ENCODE measurements at regions not wholly inside any gene's neighbourhood (a gene's known extent, or its start where the extent isn't known, plus 50 kb on each side); places are given as distances from the start of the nearest gene placed in this dataset.

- DNase-seq (ENCODE audit: low spot score) = no peak
- H3K4me3 ChIP-seq = no peak overlapping the region
- no peak overlapping the region for H3K27ac ChIP-seq
- no peak for TF ChIP-seq CTCF (IDR thresholded peaks at IDR 0.05)
Measured at GRCh38 chr14:65208548-65208947, 106.2 kb upstream of the MAX start.

DNA sequence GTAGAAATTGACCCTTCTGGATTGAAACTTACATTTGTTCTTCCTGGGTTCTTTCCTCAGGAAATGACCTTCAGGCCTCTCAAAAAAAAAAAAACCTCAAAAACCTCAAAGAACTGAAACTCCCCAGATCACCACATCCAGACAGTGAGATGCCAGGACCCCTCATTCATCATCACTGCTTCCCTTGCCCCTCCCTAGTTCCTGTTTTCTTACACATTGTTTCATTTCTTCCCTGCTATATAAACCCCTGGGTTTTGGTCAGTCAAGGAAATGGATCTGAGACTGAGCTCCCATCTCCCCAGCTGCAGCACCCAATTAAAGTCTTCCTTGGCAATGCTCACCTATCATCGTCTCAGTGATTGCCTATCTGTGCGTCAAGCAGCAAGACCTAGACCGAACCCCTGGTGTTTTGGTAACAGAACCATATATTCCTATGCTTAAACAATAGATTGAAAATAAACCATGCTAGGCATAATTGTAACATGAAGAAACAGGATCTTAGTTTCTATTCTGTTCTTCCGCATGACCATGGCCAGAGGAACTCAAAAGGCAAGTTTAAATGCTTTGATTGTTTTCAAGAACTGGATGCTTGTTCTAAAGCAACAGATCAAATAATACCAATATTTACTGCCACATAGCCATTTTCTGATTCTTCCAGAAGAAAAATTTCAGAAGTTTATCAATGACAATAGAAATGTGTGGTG lies 108.0 kb upstream of the MAX start:
- Histone ChIP-seq H3K4me3 (no peak overlapping the region), H3K27ac (no peak overlapping the region)
- no peak for DNase-seq (ENCODE audit: low spot score)
- no peak for TF ChIP-seq CTCF (IDR thresholded peaks at IDR 0.05)

DNA sequence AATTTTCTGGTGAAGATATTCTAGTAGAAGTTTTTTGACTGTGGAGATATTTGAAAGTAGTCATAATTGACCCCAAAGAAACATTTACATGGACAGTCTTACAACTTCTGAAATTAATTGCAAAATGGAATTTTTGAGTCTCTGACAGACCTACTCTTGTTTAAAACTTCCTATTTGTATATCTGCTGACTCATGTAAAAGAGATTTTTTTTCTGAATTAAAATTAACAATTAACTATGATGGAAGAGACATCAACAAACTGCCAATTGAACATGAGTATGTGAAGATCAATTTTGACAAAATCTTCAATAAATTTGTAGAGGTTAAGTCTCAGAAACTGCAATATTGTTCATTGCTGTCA lies 108.5 kb upstream of the MAX start:
- DNase-seq (ENCODE audit: low spot score) = no peak
- no peak overlapping the region for H3K4me3 ChIP-seq
- TF ChIP-seq CTCF (IDR thresholded peaks at IDR 0.05) = no peak
- H3K27ac ChIP-seq = no peak overlapping the region

DNA sequence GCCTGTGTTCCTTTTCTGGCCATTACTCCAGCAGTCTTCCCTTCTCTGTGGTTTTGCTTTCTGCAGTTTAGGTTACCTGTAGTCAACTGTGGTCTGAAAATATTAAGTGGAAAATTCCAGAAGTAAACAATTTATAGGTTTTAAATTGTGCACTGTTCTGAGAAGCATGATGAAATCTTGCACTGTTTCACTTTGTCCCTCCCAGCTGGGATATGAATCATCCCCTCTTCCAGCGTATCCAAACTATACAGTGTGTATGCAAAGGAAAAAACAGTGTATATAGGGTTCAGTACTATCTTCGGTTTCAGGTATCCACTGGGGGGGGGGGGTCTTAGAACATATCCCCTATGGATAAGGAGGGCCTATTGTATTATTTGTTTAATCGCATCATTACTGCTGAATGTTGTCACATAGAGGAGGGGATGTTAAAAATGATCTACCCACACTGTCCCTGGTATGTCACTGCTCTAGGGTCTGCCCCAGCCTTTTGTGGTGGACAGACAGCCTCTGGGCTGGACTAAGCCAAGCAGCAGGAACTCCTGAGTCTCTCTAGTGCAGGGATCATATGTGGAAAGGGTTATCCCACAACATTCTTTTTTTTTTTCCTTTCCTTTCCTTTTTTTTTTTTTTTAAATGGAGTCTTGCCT lies 109.1 kb upstream of the MAX start:
- Histone ChIP-seq H3K27ac (no peak overlapping the region), H3K4me3 (no peak overlapping the region)
- DNase-seq (ENCODE audit: low spot score) = no peak
- TF ChIP-seq CTCF (IDR thresholded peaks at IDR 0.05) = no peak

GRCh38 chr14:65213316-65213715 lies 111.0 kb upstream of the MAX start:
- no peak for DNase-seq (ENCODE audit: low spot score)
- no peak overlapping the region for H3K27ac ChIP-seq
- H3K4me3 ChIP-seq = no peak overlapping the region
- no peak for TF ChIP-seq CTCF (IDR thresholded peaks at IDR 0.05)

GRCh38 chr14:65214741-65215140 lies 112.4 kb upstream of the MAX start:
- TF ChIP-seq CTCF (IDR thresholded peaks at IDR 0.05) = no peak
- Histone ChIP-seq H3K4me3 (no peak overlapping the region), H3K27ac (no peak overlapping the region)
- DNase-seq (ENCODE audit: low spot score) = no peak

DNA sequence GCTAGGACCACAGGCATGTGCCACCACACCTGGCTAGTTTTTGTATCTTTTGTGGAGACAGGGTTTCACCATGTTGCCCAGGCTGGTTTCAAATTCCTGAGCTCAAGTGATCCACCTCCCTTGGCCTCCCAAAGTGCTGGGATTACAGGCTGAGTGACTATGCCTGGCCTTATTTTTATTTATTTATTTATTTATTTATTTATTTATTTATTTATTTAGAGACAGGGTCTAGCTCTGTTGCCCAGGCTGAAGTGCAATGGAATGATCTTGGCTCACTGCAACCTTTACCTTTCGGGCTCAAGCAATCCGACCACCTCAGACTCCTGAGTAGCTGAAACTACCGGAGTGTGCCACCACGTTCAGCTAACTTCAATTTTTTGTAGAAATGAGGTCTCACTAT lies 117.0 kb upstream of the MAX start:
- no peak overlapping the region for H3K27ac ChIP-seq
- no peak overlapping the region for H3K4me3 ChIP-seq
- no peak for DNase-seq (ENCODE audit: low spot score)
- no peak for TF ChIP-seq CTCF (IDR thresholded peaks at IDR 0.05)

Data from coronary artery (tissue), 2 donors.